NT2/D1 (cell line): ENCODE measurements at regions not wholly inside any gene's neighbourhood (a gene's known extent, or its start where the extent isn't known, plus 50 kb on each side); places are given as distances from the start of the nearest gene placed in this dataset.

ENCODE experiments used
- SUZ12 ChIP-seq: IDR thresholded peaks from 2 replicates; pipeline ENCODE4 v1.6.1; 2011; ENCODE audit not compliant: insufficient read length, insufficient read depth; ENCODE audit errors: extremely low read depth
- YY1 ChIP-seq: IDR thresholded peaks from 2 replicates; pipeline ENCODE4 v1.6.1; 2011; ENCODE audit not compliant: insufficient read length, insufficient read depth
- ZNF274 ChIP-seq: IDR thresholded peaks from 2 replicates; pipeline ENCODE4 v1.6.1; 2011; ENCODE audit warnings: mild to moderate bottlenecking, low read depth, low read length

- no peak for TF ChIP-seq ZNF274
- no peak for TF ChIP-seq YY1
- TF ChIP-seq SUZ12, result no peak
Measured at GRCh38 chr2:138997856-138998517, 217.8 kb upstream of the NXPH2 start.
